HepG2 (cell line): ENCODE measurements at regions not wholly inside any gene's neighbourhood (a gene's known extent, or its start where the extent isn't known, plus 50 kb on each side); places are given as distances from the start of the nearest gene placed in this dataset.
A peak's percentile ranks its signal among the peaks of the same experiment; 100 is the strongest.

Experiments used
- ATAC-seq: fragments of 200-7000 bp; cut with Tn5 transposase; 3 replicates; pipeline ENCODE4 v1.9.1; 2020; ENCODE audit warnings: mild to moderate bottlenecking, moderate library complexity
- BruUV-seq: library from RNA; stranded (reverse); fragments of 400-500 nt; replicated peaks from 2 replicates; lab custom pipeline; 2021; lab: Mats Ljungman, UMichigan
- CTCF ChIA-PET: fragments of 300-600 bp; formaldehyde crosslinking; extraction: SDS; loops from one replicate; lab custom pipeline; 2021; ENCODE audit warnings: low total read pairs, inconsistent platforms, low intra/inter-chr PET ratio; lab: Yijun Ruan, JAX
- POLR2A ChIA-PET: fragments of 350-600 bp; sonication (Branson Sonifier 250); formaldehyde crosslinking; loops from one replicate; lab custom pipeline; 2020; ENCODE audit warnings: antibody characterized with exemption, inconsistent platforms; lab: Yijun Ruan, JAX
- DNase-seq: peaks from one replicate; pipeline ENCODE4 v3.0.0-alpha.2; 2015; ENCODE audit warnings: low spot score
- FAIRE-seq: peaks from 3 replicates; lab custom pipeline; 2011; peaks lifted over from hg19 to GRCh38; lab: Jason Lieb, UNC
- H2AFZ ChIP-seq: one replicate; pipeline ENCODE4 v1.6.1; 2011; ENCODE audit warnings: low read length, inconsistent platforms
- H3K27ac ChIP-seq: fragments of 300-600 bp; 3 replicates; pipeline ENCODE4 v1.8.0; 2011; ENCODE audit warnings: mixed run types, mild to moderate bottlenecking, mixed read lengths, low read length, inconsistent platforms; ENCODE audit not compliant: insufficient read depth; ENCODE audit errors: extremely low read length
- H3K27me3 ChIP-seq, 2 experiments: fragments of 200-600 bp in 1 of 2; 2 replicates in 1 of 2; 3 replicates in 1 of 2; pipeline versions ENCODE4 v1.6.0 to v1.8.0; 2011; ENCODE audit warnings: low read length in 2 of 2, mild to moderate bottlenecking in 2 of 2, moderate library complexity in 2 of 2, inconsistent platforms in 1 of 2; ENCODE audit not compliant: insufficient read depth in 2 of 2, control insufficient read depth in 1 of 2
- H3K36me3 ChIP-seq, 2 experiments: fragments of 200-600 bp in 1 of 2; replicated peaks in 1 of 2; 2 replicates in 1 of 2; 3 replicates in 1 of 2; pipeline versions ENCODE4 v1.5.1 to v1.8.0; 2011; ENCODE audit warnings: low read length in 2 of 2, inconsistent platforms in 1 of 2; ENCODE audit not compliant: insufficient read depth in 2 of 2, control insufficient read depth in 1 of 2
- H3K4me1 ChIP-seq: 2 replicates; pipeline ENCODE4 v1.5.1; 2012; ENCODE audit warnings: low read length, inconsistent platforms; ENCODE audit not compliant: insufficient read depth
- H3K4me2 ChIP-seq: 2 replicates; pipeline ENCODE4 v1.6.0; 2011; ENCODE audit warnings: low read depth, low read length, inconsistent platforms
- H3K4me3 ChIP-seq, 3 experiments: fragments of 200-600 bp in 1 of 3; sonication (generic), shearing (Covaris generic) in 1 of 3; replicated peaks in 1 of 3; 2 replicates each; pipeline ENCODE4 v1.5.1; 2011 to 2016; ENCODE audit warnings: low read length in 3 of 3, inconsistent platforms in 2 of 3, low read depth in 2 of 3, mild to moderate bottlenecking in 2 of 3, control low read depth in 1 of 3, mixed read lengths in 1 of 3; ENCODE audit not compliant: insufficient read depth in 1 of 3
- H3K79me2 ChIP-seq: one replicate; pipeline ENCODE4 v1.6.1; 2011; ENCODE audit warnings: low read length, inconsistent platforms; ENCODE audit not compliant: insufficient read depth
- H3K9ac ChIP-seq: 2 replicates; pipeline ENCODE4 v1.6.0; 2011; ENCODE audit warnings: mild to moderate bottlenecking, low read depth, low read length, inconsistent platforms; ENCODE audit not compliant: insufficient read depth
- H3K9me3 ChIP-seq: 2 replicates; pipeline ENCODE4 v1.5.1; 2012; ENCODE audit warnings: mild to moderate bottlenecking, low read length
- H4K20me1 ChIP-seq: 2 replicates; pipeline ENCODE4 v1.6.0; 2011; ENCODE audit warnings: inconsistent platforms, mild to moderate bottlenecking, low read length, moderate library complexity; ENCODE audit not compliant: insufficient read depth
- DR1 ChIP-seq: sonication (generic); formaldehyde crosslinking; IDR thresholded peaks from 2 replicates; pipeline ENCODE4 v1.8.0; 2021; ENCODE audit warnings: mild to moderate bottlenecking, missing genetic modification reagents, inconsistent platforms
- IRX3 ChIP-seq: sonication (generic); formaldehyde crosslinking; IDR thresholded peaks from 2 replicates; pipeline ENCODE4 v1.8.1; 2023; ENCODE audit warnings: mild to moderate bottlenecking, low read depth, missing genetic modification reagents, borderline replicate concordance
- KLF12 ChIP-seq: sonication (generic); formaldehyde crosslinking; IDR thresholded peaks from 2 replicates; pipeline ENCODE4 v1.4.0; 2020; ENCODE audit warnings: missing genetic modification reagents, borderline replicate concordance
- MLLT10 ChIP-seq: sonication (generic); formaldehyde crosslinking; IDR thresholded peaks from 2 replicates; pipeline ENCODE4 v1.4.0; 2020; ENCODE audit warnings: missing genetic modification reagents
- MZF1 ChIP-seq: sonication (generic); formaldehyde crosslinking; IDR thresholded peaks from 2 replicates; pipeline ENCODE4 v1.8.1; 2023; ENCODE audit warnings: mild to moderate bottlenecking, missing genetic modification reagents, borderline replicate concordance
- PHF5A ChIP-seq: IDR thresholded peaks from one replicate; pipeline ENCODE4 v1.6.1; 2018; ENCODE audit warnings: low read depth, missing genetic modification reagents; ENCODE audit not compliant: unreplicated experiment
- RXRB ChIP-seq: IDR thresholded peaks from 2 replicates; pipeline ENCODE4 v1.6.1; 2016; ENCODE audit warnings: borderline replicate concordance, missing genetic modification reagents, missing compliant biosample characterization
- SMARCC2 ChIP-seq: fragments of 450-650 bp; IDR thresholded peaks from 2 replicates; pipeline ENCODE4 v1.6.1; 2017; ENCODE audit warnings: antibody characterized with exemption, mild to moderate bottlenecking
- TBP ChIP-seq: sonication (generic); formaldehyde crosslinking; IDR thresholded peaks from 2 replicates; pipeline ENCODE4 v1.5.0; 2020; ENCODE audit warnings: missing genetic modification reagents
- ZNF225 ChIP-seq: sonication (generic); formaldehyde crosslinking; IDR thresholded peaks from 2 replicates; pipeline ENCODE4 v1.4.0; 2020; ENCODE audit warnings: mild to moderate bottlenecking, missing genetic modification reagents
- WGBS: methylation state at CpG from one replicate; pipeline ENCODE4 v1.1.6; 2017; ENCODE audit warnings: low lambda C conversion rate; 5-methylcytosine and 5-hydroxymethylcytosine counted together
- in situ Hi-C: cut with HindIII; loops from 2 replicates; pipeline ENCODE4 v1.10.0; 2017; ENCODE audit warnings: low pct_unique_long_range_greater_than_20kb; ENCODE audit not compliant: extremely low pct_ligation_motif_present
- intact Hi-C: fragments of 100-400 bp; cut with micrococcal nuclease; formaldehyde crosslinking; loops from one replicate; pipeline ENCODE4 v1.10.0; 2022; ENCODE audit not compliant: unreplicated experiment
- TF ChIP-seq, protein P1 (sequence below): sonication (generic); formaldehyde crosslinking; IDR thresholded peaks from 2 replicates; pipeline ENCODE4 v1.4.0; 2020; ENCODE audit warnings: missing genetic modification reagents
- TF ChIP-seq, protein P2 (sequence below): sonication (generic); formaldehyde crosslinking; IDR thresholded peaks from 2 replicates; pipeline ENCODE4 v1.4.0; 2020; ENCODE audit warnings: missing genetic modification reagents; ENCODE audit errors: not compliant biosample characterization
- TF ChIP-seq, protein P3 (sequence below): sonication (generic); formaldehyde crosslinking; IDR thresholded peaks from 2 replicates; pipeline ENCODE4 v1.8.0; 2022; ENCODE audit warnings: mild to moderate bottlenecking, missing genetic modification reagents

DNA sequence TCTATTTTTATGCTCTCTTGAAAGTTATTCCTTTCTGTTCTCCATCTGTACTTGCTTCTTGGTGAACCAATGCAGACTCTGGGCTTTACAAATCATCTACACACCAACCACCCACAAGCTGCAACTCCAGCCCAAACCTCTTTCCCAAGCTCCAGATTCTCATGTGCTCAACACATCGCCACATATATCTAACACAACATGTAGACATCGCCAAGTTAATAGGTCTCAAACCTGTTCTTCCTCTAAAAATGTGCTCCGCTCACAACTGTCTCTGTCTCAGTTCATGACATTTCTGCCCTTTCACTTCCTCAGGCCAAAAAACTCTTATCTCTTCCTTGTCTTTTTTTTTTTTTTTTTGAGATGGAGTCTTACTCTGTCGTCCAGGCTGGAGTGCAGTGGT, 95.7 kb upstream of the EEPD1 start:
- ChIA-PET CTCF (no interaction called here), POLR2A (no interaction called here)
- no peak overlapping the region for H3K27ac ChIP-seq
- no peak overlapping the region for H3K4me3 ChIP-seq
- TF ChIP-seq PHF5A (CRISPR knock-in tag) (no peak), KLF12 (CRISPR knock-in tag) (no peak), ZNF225 (CRISPR knock-in tag) (no peak), MLLT10 (CRISPR knock-in tag) (no peak)
- TF ChIP-seq, all 625 proteins: peak for 0
- no peak for FAIRE-seq
- intact Hi-C loops = no loop called here
- 55% methylated on average over 4 of the region's 4 CpGs for WGBS
- Histone ChIP-seq H3K9ac (no peak overlapping the region), H3K4me2 (no peak overlapping the region), H3K9me3 (no peaks in the 10 kb centered on the region), H3K4me1 (no peaks in the 10 kb centered on the region), H3K79me2 (no peaks in the 10 kb centered on the region), H3K27me3 (peaks cover 0 to 5% of the 10 kb centered on the region in 2 experiments; a peak in 1 of 5 replicates), H2AFZ (no peak overlapping the region), H4K20me1 (no peaks in the 10 kb centered on the region), H3K36me3 (no peaks in the 10 kb centered on the region)
- in situ Hi-C loops = no loop called here
- ATAC-seq = no peak
- DNase-seq = no peak
- no TSS peak for BruUV-seq

DNA sequence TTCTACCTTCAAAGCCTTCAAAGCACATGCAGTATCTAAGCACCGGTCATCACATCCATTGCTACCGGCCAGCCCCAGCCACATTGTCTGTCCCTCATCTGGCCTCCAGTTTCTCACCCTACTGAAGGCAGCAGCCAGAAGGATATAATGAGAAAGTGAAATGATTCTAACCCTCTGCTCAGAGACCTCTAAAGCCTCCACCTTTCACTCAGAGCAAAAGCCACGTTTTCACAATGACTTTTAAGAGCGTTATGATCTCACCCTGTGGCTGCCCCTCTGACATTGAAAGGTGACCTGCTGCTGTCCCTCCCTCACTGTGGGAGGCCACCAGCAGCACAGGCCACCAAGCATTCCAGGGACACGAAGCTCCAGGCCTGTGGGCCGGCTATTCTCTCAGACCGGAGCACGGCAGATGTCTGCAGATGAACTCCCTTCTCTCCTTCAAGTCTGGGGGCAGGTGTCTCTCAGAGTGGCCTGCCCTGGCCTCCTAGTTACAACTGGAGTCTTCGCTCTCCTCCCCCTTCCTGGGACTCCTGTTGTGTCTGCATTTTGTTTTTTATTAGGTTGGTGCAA, 94.9 kb upstream of the EEPD1 start:
- WGBS = 62% methylated on average over 3 of the region's 9 CpGs
- intact Hi-C loops = no loop called here

More for the DNA sequence above, 94.9 kb upstream of the EEPD1 start:
- H3K27me3 ChIP-seq = peaks cover 0 to 5% of the 10 kb centered on the region in 2 experiments; a peak in 1 of 5 replicates
- no peak overlapping the region for H3K4me3 ChIP-seq
- no peaks in the 10 kb centered on the region for H3K36me3 ChIP-seq
- FAIRE-seq (no peak), DNase-seq (no peak), ATAC-seq (peak; percentile 49)
- H4K20me1 ChIP-seq = no peaks in the 10 kb centered on the region
- ChIA-PET CTCF (no interaction called here), POLR2A (no interaction called here)
- H3K27ac ChIP-seq = no peak overlapping the region
- in situ Hi-C loops = no loop called here
- no peaks in the 10 kb centered on the region for H3K9me3 ChIP-seq
- H3K9ac ChIP-seq = no peak overlapping the region
- BruUV-seq = no TSS peak
- no peak overlapping the region for H2AFZ ChIP-seq
- H3K4me2 ChIP-seq = no peak overlapping the region
- H3K4me1 ChIP-seq = no peaks in the 10 kb centered on the region
- H3K79me2 ChIP-seq = no peaks in the 10 kb centered on the region
- TF ChIP-seq IRX3 (CRISPR knock-in tag) = no peak
- TF ChIP-seq, protein P1, sequence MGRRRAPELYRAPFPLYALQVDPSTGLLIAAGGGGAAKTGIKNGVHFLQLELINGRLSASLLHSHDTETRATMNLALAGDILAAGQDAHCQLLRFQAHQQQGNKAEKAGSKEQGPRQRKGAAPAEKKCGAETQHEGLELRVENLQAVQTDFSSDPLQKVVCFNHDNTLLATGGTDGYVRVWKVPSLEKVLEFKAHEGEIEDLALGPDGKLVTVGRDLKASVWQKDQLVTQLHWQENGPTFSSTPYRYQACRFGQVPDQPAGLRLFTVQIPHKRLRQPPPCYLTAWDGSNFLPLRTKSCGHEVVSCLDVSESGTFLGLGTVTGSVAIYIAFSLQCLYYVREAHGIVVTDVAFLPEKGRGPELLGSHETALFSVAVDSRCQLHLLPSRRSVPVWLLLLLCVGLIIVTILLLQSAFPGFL = no peak
- TF ChIP-seq, protein P2, sequence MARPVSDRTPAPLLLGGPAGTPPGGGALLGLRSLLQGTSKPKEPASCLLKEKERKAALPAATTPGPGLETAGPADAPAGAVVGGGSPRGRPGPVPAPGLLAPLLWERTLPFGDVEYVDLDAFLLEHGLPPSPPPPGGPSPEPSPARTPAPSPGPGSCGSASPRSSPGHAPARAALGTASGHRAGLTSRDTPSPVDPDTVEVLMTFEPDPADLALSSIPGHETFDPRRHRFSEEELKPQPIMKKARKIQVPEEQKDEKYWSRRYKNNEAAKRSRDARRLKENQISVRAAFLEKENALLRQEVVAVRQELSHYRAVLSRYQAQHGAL (CRISPR knock-in tag) = no peak
- no peak for TF ChIP-seq TBP (CRISPR knock-in tag)
- TF ChIP-seq, protein P3, sequence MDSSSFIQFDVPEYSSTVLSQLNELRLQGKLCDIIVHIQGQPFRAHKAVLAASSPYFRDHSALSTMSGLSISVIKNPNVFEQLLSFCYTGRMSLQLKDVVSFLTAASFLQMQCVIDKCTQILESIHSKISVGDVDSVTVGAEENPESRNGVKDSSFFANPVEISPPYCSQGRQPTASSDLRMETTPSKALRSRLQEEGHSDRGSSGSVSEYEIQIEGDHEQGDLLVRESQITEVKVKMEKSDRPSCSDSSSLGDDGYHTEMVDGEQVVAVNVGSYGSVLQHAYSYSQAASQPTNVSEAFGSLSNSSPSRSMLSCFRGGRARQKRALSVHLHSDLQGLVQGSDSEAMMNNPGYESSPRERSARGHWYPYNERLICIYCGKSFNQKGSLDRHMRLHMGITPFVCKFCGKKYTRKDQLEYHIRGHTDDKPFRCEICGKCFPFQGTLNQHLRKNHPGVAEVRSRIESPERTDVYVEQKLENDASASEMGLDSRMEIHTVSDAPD = no peak
- no peak for TF ChIP-seq RXRB (CRISPR knock-in tag)
- TF ChIP-seq DR1 (CRISPR knock-in tag) = no peak
- TF ChIP-seq MZF1 (CRISPR knock-in tag) = no peak
- TF ChIP-seq SMARCC2 = no peak
